Astrocyte of the spinal cord (primary cell): ENCODE measurements at regions not wholly inside any gene's neighbourhood (a gene's known extent, or its start where the extent isn't known, plus 50 kb on each side); places are given as distances from the start of the nearest gene placed in this dataset.

Experiments
- DNase-seq: peaks from one replicate; pipeline ENCODE4 v3.0.0; 2011; ENCODE audit warnings: low read depth, low spot score
- H3K4me3 ChIP-seq: 2 replicates; pipeline ENCODE4 v1.5.1; 2011; ENCODE audit warnings: low read depth, mild to moderate bottlenecking, low read length, moderate library complexity
- CTCF ChIP-seq: IDR thresholded peaks from 2 replicates; pipeline ENCODE4 v1.5.1; 2012; ENCODE audit warnings: low read depth, mild to moderate bottlenecking, low read length, inconsistent platforms
- in situ Hi-C: cut with HindIII; loops from 2 replicates; pipeline ENCODE4 v1.10.0; 2017; ENCODE audit warnings: low sequenced_read_pairs

DNA sequence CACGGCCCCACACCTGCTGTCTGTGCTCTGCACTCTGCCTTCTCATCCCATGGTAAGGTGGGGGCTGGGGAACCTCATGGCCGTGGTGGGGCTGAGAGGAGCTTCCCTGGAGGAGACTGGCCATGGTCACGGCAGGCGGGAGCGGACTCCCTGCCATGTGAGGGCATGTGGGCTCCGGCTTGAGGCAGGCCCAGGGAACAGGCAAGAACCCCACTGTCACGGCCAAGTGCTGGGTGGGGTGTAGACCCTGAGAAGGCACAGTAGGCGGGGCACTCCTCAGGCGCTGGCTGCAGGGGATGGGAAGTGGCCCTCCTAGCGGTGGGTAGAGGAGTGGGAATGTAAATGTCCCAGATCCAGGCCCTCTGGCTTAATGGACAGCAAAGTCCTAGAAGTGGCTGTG lies 1262.7 kb downstream of the BRD1 start:
- in situ Hi-C loops: no loop called here
- no peak for TF ChIP-seq CTCF
- DNase-seq: no peak
- no peak overlapping the region for H3K4me3 ChIP-seq

GRCh38 chr22:48563966-48564330 lies 1263.7 kb downstream of the BRD1 start:
- H3K4me3 ChIP-seq: no peak overlapping the region
- no peak for TF ChIP-seq CTCF
- in situ Hi-C loops: no loop called here
- DNase-seq: no peak

DNA sequence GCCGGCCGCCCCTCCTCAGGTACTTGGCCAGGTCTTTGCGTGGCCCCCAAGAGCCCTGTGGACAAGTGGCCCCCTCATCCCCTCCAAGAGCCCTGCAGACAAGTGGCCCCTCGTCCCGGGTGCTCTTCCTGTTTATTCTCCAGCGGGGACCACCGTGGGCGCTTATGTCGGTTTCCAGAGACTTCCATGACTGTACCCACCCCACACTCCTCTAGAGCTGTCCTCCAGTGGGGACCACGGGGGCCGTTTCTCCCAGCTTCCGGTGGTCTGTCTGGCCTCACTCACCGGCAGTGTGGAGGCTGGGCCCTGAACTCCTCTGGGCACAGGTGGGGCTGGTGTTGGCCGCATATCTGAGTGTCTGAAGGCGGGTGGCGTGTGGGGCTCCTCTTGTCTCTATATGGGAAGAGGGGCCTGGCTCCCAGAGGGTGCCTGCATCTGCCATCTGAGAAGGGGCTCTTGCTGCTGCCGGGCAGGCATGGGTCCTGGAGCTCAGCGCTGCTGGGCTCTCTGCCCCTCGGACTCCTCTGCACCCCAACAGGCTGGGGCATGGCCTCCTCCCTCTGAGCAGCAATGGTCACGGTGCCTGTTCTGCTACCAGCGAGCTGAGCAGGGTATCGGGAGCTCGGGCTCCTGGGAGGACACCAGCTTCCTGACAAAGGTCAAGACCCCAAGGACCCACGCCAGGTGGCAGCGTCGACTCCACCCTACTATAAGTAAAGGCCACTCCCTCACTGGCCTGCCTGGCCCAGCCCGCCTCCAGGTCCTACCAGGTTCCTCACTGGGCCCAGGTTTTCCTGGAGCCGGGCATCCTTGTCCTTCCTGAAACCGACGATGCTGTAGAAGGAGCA lies 1264.3 kb downstream of the BRD1 start:
- in situ Hi-C loops: no loop called here
- TF ChIP-seq CTCF: no peak
- H3K4me3 ChIP-seq: no peak overlapping the region
- no peak for DNase-seq

DNA sequence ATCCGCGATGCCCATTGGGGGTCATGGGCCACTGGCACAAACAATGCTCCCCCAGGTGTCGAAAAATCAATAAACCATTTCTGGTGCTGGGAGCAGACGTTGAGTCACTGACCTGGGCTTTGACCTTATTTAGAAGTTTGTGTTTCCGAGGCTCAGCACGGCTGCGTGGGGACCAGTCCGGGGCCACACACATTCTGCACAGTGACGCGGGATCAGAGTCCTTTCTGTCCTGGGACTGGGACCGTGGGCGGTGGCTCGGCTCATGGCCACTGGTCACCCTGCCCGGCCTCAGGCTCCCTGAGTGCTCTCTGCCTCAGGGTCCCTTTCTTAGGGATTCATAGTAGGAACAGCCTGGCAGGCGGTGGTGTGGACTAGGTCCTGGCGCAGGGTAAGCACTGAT lies 1266.0 kb downstream of the BRD1 start:
- TF ChIP-seq CTCF: no peak
- in situ Hi-C loops: no loop called here
- DNase-seq: no peak
- no peak overlapping the region for H3K4me3 ChIP-seq

DNA sequence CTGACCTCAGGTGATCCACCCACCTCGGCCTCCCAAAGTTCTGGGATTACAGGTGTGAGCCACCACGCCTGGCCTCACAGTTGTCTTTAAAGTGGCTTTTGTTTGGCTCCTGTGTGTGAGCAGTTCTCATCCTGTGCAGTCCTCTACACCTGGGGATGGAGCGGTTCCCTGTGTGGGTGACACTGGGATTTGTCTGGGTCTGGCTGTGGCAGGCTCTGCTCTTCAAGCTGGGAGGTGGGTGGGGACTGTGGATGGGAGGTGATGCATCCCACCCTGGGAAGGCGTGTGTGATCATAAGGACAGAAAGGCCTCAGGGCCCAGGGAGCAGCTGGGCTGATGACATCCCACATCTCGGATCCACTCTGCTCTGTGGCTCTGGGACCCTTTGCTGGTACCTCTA lies 1266.8 kb downstream of the BRD1 start:
- in situ Hi-C loops: no loop called here
- H3K4me3 ChIP-seq: no peak overlapping the region
- TF ChIP-seq CTCF: no peak
- DNase-seq: no peak

GRCh38 chr22:48560389-48560751 lies 1267.3 kb downstream of the BRD1 start:
- H3K4me3 ChIP-seq: no peak overlapping the region
- DNase-seq: no peak
- in situ Hi-C loops: no loop called here
- no peak for TF ChIP-seq CTCF
